CD4-positive, CD25-positive, alpha-beta regulatory T cell (primary cell): ENCODE measurements at regions not wholly inside any gene's neighbourhood (a gene's known extent, or its start where the extent isn't known, plus 50 kb on each side); places are given as distances from the start of the nearest gene placed in this dataset.

ENCODE experiments used
- ATAC-seq, 2 donors: fragments of 150-1000 bp; cut with Tn5 transposase; one replicate each; pipeline ENCODE4 v1.10.0; 2021; ENCODE audit warnings: low read depth in 2 of 2, moderate number of reproducible peaks in 2 of 2, moderate library complexity in 1 of 2
- DNase-seq, 3 donors: peaks; one replicate each; pipeline versions ENCODE4 v3.0.0 to v3.0.0-alpha.2; 2012 to 2022; ENCODE audit warnings: mixed read lengths in 1 of 3
- H3K27ac ChIP-seq: one replicate; pipeline ENCODE4 v1.7.0; 2013; ENCODE audit warnings: mild to moderate bottlenecking, low read length; ENCODE audit not compliant: insufficient read depth, poor library complexity, severe bottlenecking
- H3K27me3 ChIP-seq: one replicate; pipeline ENCODE4 v1.7.0; 2013; ENCODE audit warnings: low read length; ENCODE audit not compliant: control insufficient read depth, insufficient read depth
- H3K36me3 ChIP-seq: one replicate; pipeline ENCODE4 v1.7.0; 2013; ENCODE audit warnings: mild to moderate bottlenecking, low read length, moderate library complexity; ENCODE audit not compliant: control insufficient read depth, insufficient read depth
- H3K4me1 ChIP-seq: 2 replicates; pipeline ENCODE4 v1.7.0; 2013; ENCODE audit warnings: mild to moderate bottlenecking, low read length; ENCODE audit not compliant: insufficient read depth, control insufficient read depth, poor library complexity, severe bottlenecking
- H3K4me3 ChIP-seq: one replicate; pipeline ENCODE4 v1.7.0; 2013; ENCODE audit warnings: low read depth, mild to moderate bottlenecking, low read length, moderate library complexity
- H3K9me3 ChIP-seq, 2 experiments: 1 replicate in 1 of 2; 2 replicates in 1 of 2; pipeline ENCODE4 v1.7.0; 2013; ENCODE audit warnings: low read length in 2 of 2, mild to moderate bottlenecking in 1 of 2, moderate library complexity in 1 of 2; ENCODE audit not compliant: control insufficient read depth in 2 of 2
- H3K27ac Mint-ChIP-seq, 3 donors: one replicate each; pipeline ENCODE4 v1.8.0; 2020 to 2022; ENCODE audit warnings: mild to moderate bottlenecking in 3 of 3, mixed read lengths in 3 of 3, moderate library complexity in 2 of 3
- H3K27me3 Mint-ChIP-seq: one replicate; pipeline ENCODE4 v1.8.0; 2022; ENCODE audit warnings: mild to moderate bottlenecking, mixed read lengths
- H3K36me3 Mint-ChIP-seq: one replicate; pipeline ENCODE4 v1.8.0; 2020; ENCODE audit warnings: mixed read lengths
- H3K4me1 Mint-ChIP-seq, 4 donors: one replicate each; pipeline ENCODE4 v1.8.0; 2020 to 2022; ENCODE audit warnings: mixed read lengths in 4 of 4, mild to moderate bottlenecking in 1 of 4
- H3K4me3 Mint-ChIP-seq, 4 donors: one replicate each; pipeline ENCODE4 v1.8.0; 2020 to 2022; ENCODE audit warnings: mild to moderate bottlenecking in 4 of 4, mixed read lengths in 4 of 4, moderate library complexity in 3 of 4
- H3K9me3 Mint-ChIP-seq, 7 donors: one replicate each; pipeline ENCODE4 v1.8.0; 2020 to 2022; ENCODE audit warnings: mixed read lengths in 7 of 7, mild to moderate bottlenecking in 3 of 7, moderate library complexity in 2 of 7

- no peaks in the 10 kb centered on the region for H3K9me3 ChIP-seq
- no peak overlapping the region for H3K27ac Mint-ChIP-seq
- H3K4me3 ChIP-seq: no peak overlapping the region
- no peaks in the 10 kb centered on the region for H3K27me3 ChIP-seq
- DNase-seq (no peak), ATAC-seq (no peak)
- peaks cover 0 to 2% (median 0%) of the 10 kb centered on the region in 7 donors for H3K9me3 Mint-ChIP-seq
- H3K27ac ChIP-seq: no peak overlapping the region
- H3K36me3 ChIP-seq: no peaks in the 10 kb centered on the region
- H3K4me1 ChIP-seq: no peaks in the 10 kb centered on the region
- H3K27me3 Mint-ChIP-seq: no peaks in the 10 kb centered on the region
- peaks cover 25% of the 10 kb centered on the region for H3K36me3 Mint-ChIP-seq
- H3K4me3 Mint-ChIP-seq: no peak overlapping the region
- peaks cover 0 to 5% (median 0%) of the 10 kb centered on the region in 4 donors for H3K4me1 Mint-ChIP-seq
Measured at GRCh38 chr4:4613126-4613465, 71.2 kb upstream of the STX18 start.

GRCh38 chr4:4610672-4611071 lies 68.8 kb upstream of the STX18 start:
- ATAC-seq: no peak
- no peaks in the 10 kb centered on the region for H3K9me3 ChIP-seq

GRCh38 chr4:4609622-4610334 lies 67.9 kb upstream of the STX18 start:
- H3K36me3 ChIP-seq: no peaks in the 10 kb centered on the region
- no peaks in the 10 kb centered on the region for H3K4me1 ChIP-seq
- no peak overlapping the region for H3K4me3 ChIP-seq
- Mint-ChIP-seq H3K4me1 (peaks cover 0 to 5% (median 0%) of the 10 kb centered on the region in 4 donors), H3K9me3 (peaks cover 0 to 4% (median 0%) of the 10 kb centered on the region in 7 donors), H3K36me3 (peaks cover 17% of the 10 kb centered on the region), H3K27ac (no peak overlapping the region), H3K4me3 (no peak overlapping the region), H3K27me3 (no peaks in the 10 kb centered on the region)
- no peak overlapping the region for H3K27ac ChIP-seq
- no peak for DNase-seq
- no peaks in the 10 kb centered on the region for H3K27me3 ChIP-seq
- H3K9me3 ChIP-seq: no peaks in the 10 kb centered on the region
- no peak for ATAC-seq

More at GRCh38 chr4:4610672-4611071, 68.8 kb upstream of the STX18 start:
- Mint-ChIP-seq H3K9me3 (peaks cover 0 to 4% (median 0%) of the 10 kb centered on the region in 7 donors), H3K27ac (no peak overlapping the region), H3K27me3 (no peaks in the 10 kb centered on the region), H3K36me3 (peaks cover 23% of the 10 kb centered on the region), H3K4me3 (no peak overlapping the region), H3K4me1 (peaks cover 0 to 5% (median 0%) of the 10 kb centered on the region in 4 donors)
- no peaks in the 10 kb centered on the region for H3K4me1 ChIP-seq
- H3K36me3 ChIP-seq: no peaks in the 10 kb centered on the region
- H3K27ac ChIP-seq: no peak overlapping the region
- no peak for DNase-seq
- H3K27me3 ChIP-seq: no peaks in the 10 kb centered on the region
- H3K4me3 ChIP-seq: no peak overlapping the region

GRCh38 chr4:4608214-4608537 lies 66.3 kb upstream of the STX18 start:
- H3K4me1 Mint-ChIP-seq: peaks cover 0 to 5% (median 0%) of the 10 kb centered on the region in 4 donors
- Histone ChIP-seq H3K9me3 (no peaks in the 10 kb centered on the region), H3K27me3 (no peaks in the 10 kb centered on the region), H3K4me1 (no peaks in the 10 kb centered on the region), H3K27ac (no peak overlapping the region), H3K4me3 (no peak overlapping the region), H3K36me3 (no peaks in the 10 kb centered on the region)
- ATAC-seq: no peak
- peaks cover 0 to 1% (median 0%) of the 10 kb centered on the region in 7 donors for H3K9me3 Mint-ChIP-seq
- H3K27me3 Mint-ChIP-seq: no peaks in the 10 kb centered on the region
- H3K36me3 Mint-ChIP-seq: peaks cover 8% of the 10 kb centered on the region
- DNase-seq: no peak
- H3K4me3 Mint-ChIP-seq: no peak overlapping the region
- H3K27ac Mint-ChIP-seq: no peak overlapping the region

GRCh38 chr4:4607336-4608213 lies 65.7 kb upstream of the STX18 start:
- Mint-ChIP-seq H3K4me3 (no peak overlapping the region), H3K27ac (no peak overlapping the region), H3K36me3 (peaks cover 8% of the 10 kb centered on the region), H3K9me3 (peaks cover 0 to 1% (median 0%) of the 10 kb centered on the region in 7 donors), H3K27me3 (no peaks in the 10 kb centered on the region), H3K4me1 (peaks cover 0 to 5% (median 0%) of the 10 kb centered on the region in 4 donors)
- H3K36me3 ChIP-seq: no peaks in the 10 kb centered on the region
- H3K27ac ChIP-seq: no peak overlapping the region
- H3K9me3 ChIP-seq: no peaks in the 10 kb centered on the region
- no peak for DNase-seq
- no peak overlapping the region for H3K4me3 ChIP-seq
- no peaks in the 10 kb centered on the region for H3K4me1 ChIP-seq
- ATAC-seq: no peak
- H3K27me3 ChIP-seq: no peaks in the 10 kb centered on the region

GRCh38 chr4:4606321-4606720 lies 64.5 kb upstream of the STX18 start:
- H3K9me3 Mint-ChIP-seq: peaks cover 0 to 1% (median 0%) of the 10 kb centered on the region in 7 donors
- no peak for DNase-seq
- Histone ChIP-seq H3K4me3 (no peak overlapping the region), H3K27ac (no peak overlapping the region), H3K9me3 (no peaks in the 10 kb centered on the region), H3K27me3 (no peaks in the 10 kb centered on the region), H3K4me1 (no peaks in the 10 kb centered on the region), H3K36me3 (no peaks in the 10 kb centered on the region)
- H3K27ac Mint-ChIP-seq: no peak overlapping the region
- H3K36me3 Mint-ChIP-seq: peaks cover 3% of the 10 kb centered on the region
- H3K27me3 Mint-ChIP-seq: no peaks in the 10 kb centered on the region
- H3K4me1 Mint-ChIP-seq: peaks cover 0 to 3% (median 0%) of the 10 kb centered on the region in 4 donors
- H3K4me3 Mint-ChIP-seq: no peak overlapping the region
- ATAC-seq: no peak

DNA sequence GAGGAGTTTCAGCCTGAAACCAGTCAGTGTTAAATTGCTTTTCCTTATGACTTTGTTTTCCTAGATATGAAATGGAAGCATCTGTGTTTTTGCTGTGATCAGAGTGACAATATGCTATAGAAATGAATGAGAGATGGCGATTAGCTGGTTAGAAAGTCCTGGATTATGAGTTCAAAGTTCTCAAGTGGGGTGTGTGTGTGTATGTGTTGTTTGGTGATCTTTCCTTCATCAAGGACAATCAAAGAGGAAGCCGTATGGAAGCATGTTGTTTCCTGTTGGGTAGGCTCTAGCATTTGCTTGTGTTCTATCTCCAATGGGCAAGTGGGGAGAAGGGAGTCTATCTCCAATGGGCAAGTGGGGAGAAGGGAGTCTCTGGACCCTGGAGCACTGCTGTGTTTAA lies 64.0 kb upstream of the STX18 start:
- Histone ChIP-seq H3K27me3 (no peaks in the 10 kb centered on the region), H3K4me1 (no peaks in the 10 kb centered on the region), H3K4me3 (no peak overlapping the region), H3K9me3 (no peaks in the 10 kb centered on the region), H3K27ac (no peak overlapping the region), H3K36me3 (no peaks in the 10 kb centered on the region)
- no peak for DNase-seq
- ATAC-seq: no peak
- no peaks in the 10 kb centered on the region for H3K27me3 Mint-ChIP-seq
- peaks cover 3% of the 10 kb centered on the region for H3K36me3 Mint-ChIP-seq
- H3K4me1 Mint-ChIP-seq: peaks cover 0 to 3% (median 0%) of the 10 kb centered on the region in 4 donors
- H3K4me3 Mint-ChIP-seq: no peak overlapping the region
- no peak overlapping the region for H3K27ac Mint-ChIP-seq
- H3K9me3 Mint-ChIP-seq: peaks cover 0 to 2% (median 0%) of the 10 kb centered on the region in 7 donors
